ENCODE measurements at regions not wholly inside any gene's neighbourhood (a gene's known extent, or its start where the extent isn't known, plus 50 kb on each side); places are given as distances from the start of the nearest gene placed in this dataset.

DNA sequence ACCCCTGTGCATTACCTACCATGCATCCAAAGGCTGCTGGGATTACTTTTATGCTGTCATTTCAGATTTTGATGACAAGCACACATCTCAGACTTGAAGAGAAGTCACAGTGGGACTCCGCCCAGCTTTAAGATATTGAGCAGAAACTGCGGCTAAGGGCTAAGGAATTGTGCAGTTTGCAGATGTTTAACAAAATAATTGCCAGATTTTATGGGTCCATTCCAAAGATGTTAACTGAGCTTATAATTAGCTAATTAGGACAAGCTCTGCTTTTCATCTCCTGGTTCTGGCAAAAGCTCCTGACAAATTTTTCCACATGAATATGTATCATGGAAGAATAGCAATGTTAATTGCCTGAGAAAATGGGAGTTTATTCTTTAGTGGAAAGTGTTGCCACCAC, 344.4 kb upstream of the ATXN7L3B start:
- no peak for TF ChIP-seq FOXM1 (IDR thresholded peaks at IDR 0.05; ENCODE audit: borderline replicate concordance, low read depth)
- TF ChIP-seq, protein P1, sequence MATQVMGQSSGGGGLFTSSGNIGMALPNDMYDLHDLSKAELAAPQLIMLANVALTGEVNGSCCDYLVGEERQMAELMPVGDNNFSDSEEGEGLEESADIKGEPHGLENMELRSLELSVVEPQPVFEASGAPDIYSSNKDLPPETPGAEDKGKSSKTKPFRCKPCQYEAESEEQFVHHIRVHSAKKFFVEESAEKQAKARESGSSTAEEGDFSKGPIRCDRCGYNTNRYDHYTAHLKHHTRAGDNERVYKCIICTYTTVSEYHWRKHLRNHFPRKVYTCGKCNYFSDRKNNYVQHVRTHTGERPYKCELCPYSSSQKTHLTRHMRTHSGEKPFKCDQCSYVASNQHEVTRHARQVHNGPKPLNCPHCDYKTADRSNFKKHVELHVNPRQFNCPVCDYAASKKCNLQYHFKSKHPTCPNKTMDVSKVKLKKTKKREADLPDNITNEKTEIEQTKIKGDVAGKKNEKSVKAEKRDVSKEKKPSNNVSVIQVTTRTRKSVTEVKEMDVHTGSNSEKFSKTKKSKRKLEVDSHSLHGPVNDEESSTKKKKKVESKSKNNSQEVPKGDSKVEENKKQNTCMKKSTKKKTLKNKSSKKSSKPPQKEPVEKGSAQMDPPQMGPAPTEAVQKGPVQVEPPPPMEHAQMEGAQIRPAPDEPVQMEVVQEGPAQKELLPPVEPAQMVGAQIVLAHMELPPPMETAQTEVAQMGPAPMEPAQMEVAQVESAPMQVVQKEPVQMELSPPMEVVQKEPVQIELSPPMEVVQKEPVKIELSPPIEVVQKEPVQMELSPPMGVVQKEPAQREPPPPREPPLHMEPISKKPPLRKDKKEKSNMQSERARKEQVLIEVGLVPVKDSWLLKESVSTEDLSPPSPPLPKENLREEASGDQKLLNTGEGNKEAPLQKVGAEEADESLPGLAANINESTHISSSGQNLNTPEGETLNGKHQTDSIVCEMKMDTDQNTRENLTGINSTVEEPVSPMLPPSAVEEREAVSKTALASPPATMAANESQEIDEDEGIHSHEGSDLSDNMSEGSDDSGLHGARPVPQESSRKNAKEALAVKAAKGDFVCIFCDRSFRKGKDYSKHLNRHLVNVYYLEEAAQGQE (IDR thresholded peaks at IDR 0.05; ENCODE audit: low read depth) = no peak
- TF ChIP-seq CEBPB (IDR thresholded peaks at IDR 0.05) = no peak
- no peak for TF ChIP-seq YY1 (IDR thresholded peaks at IDR 0.05; ENCODE audit: low read depth)
- TF ChIP-seq EP300 (IDR thresholded peaks at IDR 0.05; ENCODE audit: borderline replicate concordance) = no peak
- TF ChIP-seq, protein P2, sequence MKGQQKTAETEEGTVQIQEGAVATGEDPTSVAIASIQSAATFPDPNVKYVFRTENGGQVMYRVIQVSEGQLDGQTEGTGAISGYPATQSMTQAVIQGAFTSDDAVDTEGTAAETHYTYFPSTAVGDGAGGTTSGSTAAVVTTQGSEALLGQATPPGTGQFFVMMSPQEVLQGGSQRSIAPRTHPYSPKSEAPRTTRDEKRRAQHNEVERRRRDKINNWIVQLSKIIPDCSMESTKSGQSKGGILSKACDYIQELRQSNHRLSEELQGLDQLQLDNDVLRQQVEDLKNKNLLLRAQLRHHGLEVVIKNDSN (IDR thresholded peaks at IDR 0.05) = no peak
- TF ChIP-seq TCF12 (IDR thresholded peaks at IDR 0.05; ENCODE audit: low read depth) = no peak
- no peak for TF ChIP-seq RAD21 (IDR thresholded peaks at IDR 0.05; ENCODE audit: low read depth)
- no peak for TF ChIP-seq EGR1 (IDR thresholded peaks at IDR 0.05)
- TF ChIP-seq NFIC (IDR thresholded peaks at IDR 0.05) = no peak
- TF ChIP-seq CREB1 (IDR thresholded peaks at IDR 0.05; ENCODE audit: low read depth) = no peak
- TF ChIP-seq TEAD4 (IDR thresholded peaks at IDR 0.05) = no peak
- no peak for TF ChIP-seq TAF1 (IDR thresholded peaks at IDR 0.05; ENCODE audit: low read depth)
- TF ChIP-seq, protein P3, sequence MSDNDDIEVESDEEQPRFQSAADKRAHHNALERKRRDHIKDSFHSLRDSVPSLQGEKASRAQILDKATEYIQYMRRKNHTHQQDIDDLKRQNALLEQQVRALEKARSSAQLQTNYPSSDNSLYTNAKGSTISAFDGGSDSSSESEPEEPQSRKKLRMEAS (IDR thresholded peaks at IDR 0.05) = no peak

All from Ishikawa (cell line).